NB4 (cell line): ENCODE measurements at regions not wholly inside any gene's neighbourhood (a gene's known extent, or its start where the extent isn't known, plus 50 kb on each side); places are given as distances from the start of the nearest gene placed in this dataset.

Experiments used
- CTCF ChIP-seq: IDR thresholded peaks from one replicate; pipeline ENCODE4 v1.5.1; 2012; ENCODE audit warnings: low read depth, low read length
- MYC ChIP-seq: IDR thresholded peaks from 2 replicates; pipeline ENCODE4 v1.6.1; 2011; ENCODE audit warnings: low read depth, low read length
- POLR2A ChIP-seq: IDR thresholded peaks from 2 replicates; pipeline ENCODE4 v1.6.1; 2011; ENCODE audit warnings: mild to moderate bottlenecking; ENCODE audit not compliant: insufficient read length; ENCODE audit errors: extremely low read depth

- TF ChIP-seq MYC (no peak), CTCF (no peak), POLR2A (no peak)
Measured at GRCh38 chr10:130416334-130417150, 280.4 kb downstream of the GLRX3 start.
